Calu3 (cell line): ENCODE measurements at regions not wholly inside any gene's neighbourhood (a gene's known extent, or its start where the extent isn't known, plus 50 kb on each side); places are given as distances from the start of the nearest gene placed in this dataset.

Source experiments
- BruUV-seq: library from RNA; stranded (reverse); fragments of 400-500 nt; replicated peaks from 2 replicates; lab custom pipeline; 2021; lab: Mats Ljungman, UMichigan
- CTCF ChIA-PET: fragments of 300-600 bp; sonication (Branson Sonifier 250); formaldehyde crosslinking; loops from one replicate; lab custom pipeline; 2022; ENCODE audit warnings: antibody characterized with exemption; lab: Charles Lee
- DNase-seq: peaks from one replicate; pipeline ENCODE4 v3.0.0; 2022
- H3K27ac Mint-ChIP-seq: one replicate; pipeline ENCODE4 v1.8.0; 2022; ENCODE audit warnings: mixed read lengths; ENCODE audit not compliant: unreplicated experiment
- H3K27me3 Mint-ChIP-seq: one replicate; pipeline ENCODE4 v1.8.0; 2022; ENCODE audit warnings: mixed read lengths; ENCODE audit not compliant: unreplicated experiment
- H3K36me3 Mint-ChIP-seq: one replicate; pipeline ENCODE4 v1.8.0; 2022; ENCODE audit warnings: mild to moderate bottlenecking, moderate library complexity, mixed read lengths; ENCODE audit not compliant: insufficient read depth, unreplicated experiment
- H3K4me1 Mint-ChIP-seq: one replicate; pipeline ENCODE4 v1.8.0; 2022; ENCODE audit warnings: mild to moderate bottlenecking, low read depth, mixed read lengths; ENCODE audit not compliant: unreplicated experiment
- H3K4me3 Mint-ChIP-seq: one replicate; pipeline ENCODE4 v1.8.0; 2022; ENCODE audit warnings: mild to moderate bottlenecking, low read depth, moderate library complexity, mixed read lengths; ENCODE audit not compliant: unreplicated experiment
- H3K9me3 Mint-ChIP-seq: one replicate; pipeline ENCODE4 v1.8.0; 2022; ENCODE audit warnings: low read depth, mixed read lengths; ENCODE audit not compliant: unreplicated experiment
- intact Hi-C: fragments of 100-400 bp; cut with micrococcal nuclease; formaldehyde crosslinking; loops from one replicate; pipeline ENCODE4 v1.10.0; 2022; ENCODE audit not compliant: unreplicated experiment
- TF ChIP-seq, protein P1 (sequence below): fragments of 200-600 bp; IDR thresholded peaks from one replicate; pipeline ENCODE4 v1.8.0; 2022; ENCODE audit warnings: antibody characterized with exemption; ENCODE audit not compliant: unreplicated experiment

DNA sequence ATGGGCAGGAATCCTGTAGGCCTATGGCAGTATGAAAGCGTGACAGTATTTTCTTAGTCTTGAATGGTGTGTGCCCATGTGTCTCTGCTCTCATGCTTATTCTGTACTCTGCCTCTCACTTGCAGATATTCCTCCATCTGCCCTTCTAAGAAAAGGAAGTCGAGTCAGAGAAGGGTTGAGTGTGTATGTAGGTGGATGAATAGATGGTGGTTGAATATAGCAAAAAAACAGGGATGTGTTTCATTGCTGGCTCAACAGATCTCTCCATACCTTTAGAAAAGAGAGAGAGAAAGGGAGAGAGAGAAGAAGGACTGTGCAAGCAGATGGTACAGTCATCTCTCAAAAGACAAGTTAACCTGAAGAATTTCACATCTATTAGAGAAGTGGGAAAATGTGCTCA lies 381.5 kb downstream of the FBXW7 start:
- H3K27ac Mint-ChIP-seq = no peak overlapping the region
- CTCF ChIA-PET = no interaction called here
- H3K9me3 Mint-ChIP-seq = no peaks in the 10 kb centered on the region
- H3K36me3 Mint-ChIP-seq = no peaks in the 10 kb centered on the region
- DNase-seq = no peak
- peaks cover 56% of the 10 kb centered on the region for H3K27me3 Mint-ChIP-seq
- BruUV-seq = no TSS peak
- H3K4me1 Mint-ChIP-seq = no peaks in the 10 kb centered on the region
- intact Hi-C loops = no loop called here
- TF ChIP-seq, protein P1, sequence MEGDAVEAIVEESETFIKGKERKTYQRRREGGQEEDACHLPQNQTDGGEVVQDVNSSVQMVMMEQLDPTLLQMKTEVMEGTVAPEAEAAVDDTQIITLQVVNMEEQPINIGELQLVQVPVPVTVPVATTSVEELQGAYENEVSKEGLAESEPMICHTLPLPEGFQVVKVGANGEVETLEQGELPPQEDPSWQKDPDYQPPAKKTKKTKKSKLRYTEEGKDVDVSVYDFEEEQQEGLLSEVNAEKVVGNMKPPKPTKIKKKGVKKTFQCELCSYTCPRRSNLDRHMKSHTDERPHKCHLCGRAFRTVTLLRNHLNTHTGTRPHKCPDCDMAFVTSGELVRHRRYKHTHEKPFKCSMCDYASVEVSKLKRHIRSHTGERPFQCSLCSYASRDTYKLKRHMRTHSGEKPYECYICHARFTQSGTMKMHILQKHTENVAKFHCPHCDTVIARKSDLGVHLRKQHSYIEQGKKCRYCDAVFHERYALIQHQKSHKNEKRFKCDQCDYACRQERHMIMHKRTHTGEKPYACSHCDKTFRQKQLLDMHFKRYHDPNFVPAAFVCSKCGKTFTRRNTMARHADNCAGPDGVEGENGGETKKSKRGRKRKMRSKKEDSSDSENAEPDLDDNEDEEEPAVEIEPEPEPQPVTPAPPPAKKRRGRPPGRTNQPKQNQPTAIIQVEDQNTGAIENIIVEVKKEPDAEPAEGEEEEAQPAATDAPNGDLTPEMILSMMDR = no peak
- no peak overlapping the region for H3K4me3 Mint-ChIP-seq

DNA sequence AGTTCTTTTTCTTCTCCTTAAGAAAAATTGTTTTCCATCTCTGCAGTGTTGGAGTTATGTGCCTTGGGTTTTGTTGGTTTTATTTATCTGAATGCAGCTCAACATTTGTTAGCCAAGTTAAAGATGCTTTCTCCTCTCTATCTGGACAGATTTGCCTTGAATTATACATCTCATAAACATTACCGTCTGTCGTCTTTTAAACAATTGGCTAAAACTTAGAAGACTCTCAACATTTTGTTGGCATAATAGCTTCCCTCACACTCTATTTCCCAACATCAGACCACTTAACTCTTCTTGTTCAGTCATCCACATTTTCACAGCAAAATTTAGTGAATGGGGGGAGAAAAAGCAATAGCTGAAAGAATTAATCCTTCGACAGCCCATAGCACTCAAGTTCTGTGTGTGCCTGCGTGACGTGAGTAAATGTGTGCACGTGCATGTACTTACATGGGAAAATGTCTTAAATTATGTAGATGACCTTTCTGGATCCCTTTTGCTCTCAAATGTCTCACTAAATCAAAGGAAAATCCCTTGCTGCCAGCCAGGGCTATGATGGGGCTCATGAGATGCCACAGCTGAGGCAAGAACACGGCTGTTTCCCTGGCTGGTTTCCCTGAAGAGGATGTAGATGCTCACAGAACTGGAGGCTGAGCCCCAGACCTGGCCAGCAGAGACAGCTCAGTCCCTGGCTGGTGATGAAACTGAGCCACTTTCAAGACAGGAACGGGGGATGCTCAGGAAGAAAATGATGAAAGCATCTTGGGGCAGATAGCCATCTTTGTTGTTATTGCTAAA lies 382.2 kb downstream of the FBXW7 start:
- DNase-seq = no peak
- Mint-ChIP-seq H3K27ac (no peak overlapping the region), H3K4me3 (no peak overlapping the region), H3K36me3 (no peaks in the 10 kb centered on the region), H3K27me3 (peaks cover 53% of the 10 kb centered on the region), H3K9me3 (no peaks in the 10 kb centered on the region), H3K4me1 (no peaks in the 10 kb centered on the region)
- BruUV-seq = no TSS peak
- intact Hi-C loops = no loop called here
- TF ChIP-seq, protein P1 = no peak
- CTCF ChIA-PET = no interaction called here

- peaks cover 19% of the 10 kb centered on the region for H3K27me3 Mint-ChIP-seq
- no peak overlapping the region for H3K27ac Mint-ChIP-seq
- intact Hi-C loops = no loop called here
- no peak for DNase-seq
- TF ChIP-seq, protein P1 = no peak
- H3K4me1 Mint-ChIP-seq = no peaks in the 10 kb centered on the region
- no TSS peak for BruUV-seq
- peaks cover 4% of the 10 kb centered on the region for H3K9me3 Mint-ChIP-seq
- CTCF ChIA-PET = interaction anchor here (0.7 kb wide), 1 partner anchor 11 kb away, joined by 3 read pairs; no protein-coding TSS in a partner anchor
- H3K36me3 Mint-ChIP-seq = no peaks in the 10 kb centered on the region
- H3K4me3 Mint-ChIP-seq = no peak overlapping the region
Observed at GRCh38 chr4:152150214-152150613, 385.7 kb downstream of the FBXW7 start.

DNA sequence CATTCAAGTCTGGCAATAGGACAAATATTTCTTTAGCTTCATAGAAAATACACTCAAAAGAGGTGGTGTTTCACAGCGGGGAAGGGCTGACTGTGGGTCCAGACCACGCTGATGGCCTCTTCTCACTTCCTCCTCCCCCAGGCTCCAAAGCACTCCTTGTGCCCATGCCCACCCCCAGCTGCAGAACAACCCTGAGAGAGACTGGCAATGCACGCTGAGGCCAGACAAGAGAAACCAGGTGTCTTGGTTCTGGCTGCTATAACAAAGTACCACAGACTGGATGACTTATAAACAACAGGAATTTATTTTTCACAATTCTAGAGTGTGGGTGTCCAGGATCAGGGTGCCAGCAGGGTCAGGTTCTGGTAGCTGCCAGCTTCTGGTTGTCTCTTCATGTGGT lies 386.1 kb downstream of the FBXW7 start:
- intact Hi-C loops = no loop called here
- BruUV-seq = no TSS peak
- peaks cover 4% of the 10 kb centered on the region for H3K9me3 Mint-ChIP-seq
- CTCF ChIA-PET = no interaction called here
- no peak overlapping the region for H3K27ac Mint-ChIP-seq
- no peaks in the 10 kb centered on the region for H3K4me1 Mint-ChIP-seq
- H3K27me3 Mint-ChIP-seq = peaks cover 14% of the 10 kb centered on the region
- H3K36me3 Mint-ChIP-seq = no peaks in the 10 kb centered on the region
- H3K4me3 Mint-ChIP-seq = no peak overlapping the region
- no peak for DNase-seq
- TF ChIP-seq, protein P1 = no peak
